Sigmoid colon (tissue), 4 donors: ENCODE measurements at regions not wholly inside any gene's neighbourhood (a gene's known extent, or its start where the extent isn't known, plus 50 kb on each side); places are given as distances from the start of the nearest gene placed in this dataset.

Experiments used
- CTCF ChIP-seq, 4 experiments: fragments of 450-650 bp in 3 of 4; fragments of 200-600 bp in 1 of 4; IDR thresholded peaks; one replicate each; pipeline ENCODE4 v1.5.1; 2016 to 2019; ENCODE audit warnings: antibody characterized with exemption in 4 of 4, mild to moderate bottlenecking in 3 of 4, moderate library complexity in 2 of 4
- EP300 ChIP-seq, 4 donors: sonication (generic); formaldehyde crosslinking; IDR thresholded peaks; one replicate each; pipeline ENCODE4 v1.6.1; 2017; ENCODE audit warnings: antibody characterized with exemption in 4 of 4

- TF ChIP-seq CTCF (IDR thresholded peaks at IDR 0.05), result no peak
- TF ChIP-seq EP300 (IDR thresholded peaks at IDR 0.05), result no peak
These were observed 1135.9 kb downstream of the CNTNAP5 start for GRCh38 chr2:125160947-125161346.
